Smooth muscle cell (in vitro differentiated cells): ENCODE measurements at regions not wholly inside any gene's neighbourhood (a gene's known extent, or its start where the extent isn't known, plus 50 kb on each side); places are given as distances from the start of the nearest gene placed in this dataset.

Experiments used
- DNase-seq: peaks from one replicate; lab custom pipeline; 2025; ENCODE audit not compliant: unreplicated experiment; lab: John Stamatoyannopoulos, UW
- H2AFZ ChIP-seq: fragments of 200-600 bp; sonication (generic); 2 replicates; pipeline ENCODE4 v1.6.0; 2016; ENCODE audit warnings: antibody characterized with exemption, low read depth, mild to moderate bottlenecking
- H3F3A ChIP-seq: fragments of 200-600 bp; sonication (generic); 2 replicates; pipeline ENCODE4 v1.6.0; 2017; ENCODE audit warnings: antibody characterized with exemption, low read depth
- H3K27ac ChIP-seq: fragments of 200-600 bp; sonication (generic); 2 replicates; pipeline ENCODE4 v1.5.1; 2016; ENCODE audit warnings: low read depth, mild to moderate bottlenecking
- H3K27me3 ChIP-seq: fragments of 200-600 bp; sonication (generic); 2 replicates; pipeline ENCODE4 v1.6.1; 2016; ENCODE audit warnings: low read depth, mild to moderate bottlenecking
- H3K36me3 ChIP-seq: fragments of 200-600 bp; sonication (generic); 2 replicates; pipeline ENCODE4 v1.5.1; 2016; ENCODE audit warnings: low read depth
- H3K4me1 ChIP-seq: fragments of 200-600 bp; sonication (generic); 2 replicates; pipeline ENCODE4 v1.5.1; 2016; ENCODE audit warnings: low read depth
- H3K4me2 ChIP-seq: fragments of 200-600 bp; sonication (generic); 2 replicates; pipeline ENCODE4 v1.6.0; 2016; ENCODE audit warnings: mild to moderate bottlenecking
- H3K4me3 ChIP-seq: fragments of 200-600 bp; sonication (generic); 2 replicates; pipeline ENCODE4 v1.5.1; 2016; ENCODE audit warnings: mild to moderate bottlenecking
- H3K79me2 ChIP-seq: fragments of 200-600 bp; sonication (generic); 2 replicates; pipeline ENCODE4 v1.6.0; 2016; ENCODE audit warnings: low read depth, mild to moderate bottlenecking
- H3K9ac ChIP-seq: fragments of 200-600 bp; sonication (generic); 2 replicates; pipeline ENCODE4 v1.6.0; 2016; ENCODE audit warnings: low read depth
- H3K9me3 ChIP-seq: fragments of 200-600 bp; sonication (generic); replicated peaks from 2 replicates; pipeline ENCODE4 v1.5.1; 2016; ENCODE audit warnings: low read depth
- H4K20me1 ChIP-seq: fragments of 200-600 bp; sonication (generic); 2 replicates; pipeline ENCODE4 v1.6.0; 2016; ENCODE audit warnings: low read depth
- WGBS: methylation state at CpG from one replicate; pipeline ENCODE4 v1.1.7; 2016; ENCODE audit warnings: low lambda C conversion rate; 5-methylcytosine and 5-hydroxymethylcytosine counted together
- TF ChIP-seq, protein P1 (sequence below): fragments of 200-600 bp; sonication (generic); IDR thresholded peaks from 2 replicates; pipeline ENCODE4 v1.5.1; 2017; ENCODE audit warnings: borderline replicate concordance, mild to moderate bottlenecking, antibody characterized with exemption; ENCODE audit not compliant: insufficient read depth, poor library complexity, severe bottlenecking

DNA sequence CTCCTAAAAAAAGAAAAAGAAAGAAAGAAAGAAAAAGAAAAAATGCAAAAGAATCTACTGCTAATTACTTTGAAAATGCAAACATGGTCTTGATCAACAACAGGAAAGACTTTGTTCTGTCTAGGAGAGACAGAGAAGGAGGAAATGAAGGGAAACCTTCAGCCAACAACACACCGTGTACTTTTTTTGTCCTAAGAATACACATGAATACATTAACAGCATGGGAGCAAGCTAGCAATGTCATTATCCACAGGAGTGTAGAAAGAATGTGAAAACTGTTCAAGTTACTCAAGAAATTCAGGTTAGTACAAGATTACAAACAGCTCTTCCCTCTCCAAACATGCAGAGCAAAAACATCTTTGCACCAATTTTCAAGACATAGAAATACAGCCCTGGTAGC lies 326.3 kb downstream of the UBE3D start:
- Histone ChIP-seq H3K4me3 (no peak overlapping the region), H3F3A (no peaks in the 10 kb centered on the region), H3K9ac (no peak overlapping the region), H2AFZ (peak overlapping the region; percentile 54), H3K79me2 (no peaks in the 10 kb centered on the region), H3K4me1 (peaks cover 59% of the 10 kb centered on the region), H4K20me1 (no peaks in the 10 kb centered on the region), H3K9me3 (no peaks in the 10 kb centered on the region), H3K36me3 (no peaks in the 10 kb centered on the region), H3K4me2 (no peak overlapping the region), H3K27ac (no peak overlapping the region), H3K27me3 (no peaks in the 10 kb centered on the region)
- DNase-seq, result no peak
- 10% methylated on average over 1 of the region's 1 CpG for WGBS
- TF ChIP-seq, protein P1, sequence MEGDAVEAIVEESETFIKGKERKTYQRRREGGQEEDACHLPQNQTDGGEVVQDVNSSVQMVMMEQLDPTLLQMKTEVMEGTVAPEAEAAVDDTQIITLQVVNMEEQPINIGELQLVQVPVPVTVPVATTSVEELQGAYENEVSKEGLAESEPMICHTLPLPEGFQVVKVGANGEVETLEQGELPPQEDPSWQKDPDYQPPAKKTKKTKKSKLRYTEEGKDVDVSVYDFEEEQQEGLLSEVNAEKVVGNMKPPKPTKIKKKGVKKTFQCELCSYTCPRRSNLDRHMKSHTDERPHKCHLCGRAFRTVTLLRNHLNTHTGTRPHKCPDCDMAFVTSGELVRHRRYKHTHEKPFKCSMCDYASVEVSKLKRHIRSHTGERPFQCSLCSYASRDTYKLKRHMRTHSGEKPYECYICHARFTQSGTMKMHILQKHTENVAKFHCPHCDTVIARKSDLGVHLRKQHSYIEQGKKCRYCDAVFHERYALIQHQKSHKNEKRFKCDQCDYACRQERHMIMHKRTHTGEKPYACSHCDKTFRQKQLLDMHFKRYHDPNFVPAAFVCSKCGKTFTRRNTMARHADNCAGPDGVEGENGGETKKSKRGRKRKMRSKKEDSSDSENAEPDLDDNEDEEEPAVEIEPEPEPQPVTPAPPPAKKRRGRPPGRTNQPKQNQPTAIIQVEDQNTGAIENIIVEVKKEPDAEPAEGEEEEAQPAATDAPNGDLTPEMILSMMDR, result no peak

DNA sequence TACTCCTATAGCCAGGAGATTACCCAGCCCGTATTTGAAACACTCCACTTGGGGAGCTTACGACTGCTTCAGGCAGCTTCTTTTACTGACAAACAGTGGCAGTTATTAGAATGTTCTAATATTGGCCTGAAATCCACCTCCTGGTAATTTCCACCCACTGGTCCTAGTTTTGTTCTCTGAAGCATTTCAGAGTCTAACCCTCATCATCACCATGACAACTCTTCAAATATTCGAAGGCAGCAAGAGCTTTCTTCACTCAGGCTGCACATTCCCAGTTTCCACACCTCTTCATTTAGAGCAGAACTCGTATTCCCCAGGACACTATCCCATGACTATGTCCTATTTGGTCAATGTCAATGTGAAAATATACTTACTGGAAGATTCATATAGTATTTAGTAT lies 325.6 kb downstream of the UBE3D start:
- no peak overlapping the region for H3K4me3 ChIP-seq
- H3K4me2 ChIP-seq, result no peak overlapping the region
- no peak overlapping the region for H3K9ac ChIP-seq
- H3K27me3 ChIP-seq, result no peaks in the 10 kb centered on the region
- no peak overlapping the region for H3K27ac ChIP-seq
- no peaks in the 10 kb centered on the region for H3K79me2 ChIP-seq
- no peaks in the 10 kb centered on the region for H4K20me1 ChIP-seq
- H3K36me3 ChIP-seq, result no peaks in the 10 kb centered on the region
- H3K4me1 ChIP-seq, result peaks cover 59% of the 10 kb centered on the region
- 85% methylated on average over 4 of the region's 4 CpGs for WGBS
- TF ChIP-seq, protein P1, result no peak
- no peaks in the 10 kb centered on the region for H3F3A ChIP-seq
- no peak overlapping the region for H2AFZ ChIP-seq
- no peak for DNase-seq
- no peaks in the 10 kb centered on the region for H3K9me3 ChIP-seq

DNA sequence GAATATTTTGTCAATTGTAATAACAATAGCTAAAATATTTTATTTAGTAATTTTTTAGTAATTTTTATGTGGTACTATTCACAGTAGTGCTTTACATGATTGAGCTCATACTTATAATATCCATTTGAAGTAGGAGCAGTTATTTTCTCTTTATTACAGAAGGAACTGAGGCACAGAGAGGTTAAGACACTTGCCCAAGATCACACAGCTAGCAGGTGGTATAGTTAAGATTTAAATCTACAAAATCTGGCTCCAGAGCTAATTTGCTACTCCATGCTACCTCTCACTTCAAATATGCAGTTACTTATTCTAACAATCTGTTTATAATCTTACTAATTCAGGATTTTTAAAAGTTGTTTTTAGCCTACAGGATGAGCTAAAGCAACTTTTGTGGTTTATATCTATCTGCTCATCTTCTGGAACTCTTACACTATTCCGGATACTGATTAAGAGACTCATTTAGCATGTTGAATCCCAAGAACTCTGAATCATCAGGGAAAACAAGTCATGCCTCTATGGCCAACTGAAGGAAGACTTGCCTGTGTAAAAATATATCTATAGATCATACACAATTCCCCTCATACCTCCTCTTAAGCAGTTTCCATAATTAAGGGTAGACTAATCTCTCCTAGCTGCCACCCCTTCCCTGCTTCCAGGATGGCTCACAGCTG lies 324.2 kb downstream of the UBE3D start:
- no peak for DNase-seq
- Histone ChIP-seq H3K4me3 (no peak overlapping the region), H3K9ac (no peak overlapping the region), H3K36me3 (no peaks in the 10 kb centered on the region), H4K20me1 (no peaks in the 10 kb centered on the region), H3K9me3 (no peaks in the 10 kb centered on the region), H3K79me2 (no peaks in the 10 kb centered on the region), H3F3A (no peaks in the 10 kb centered on the region), H3K27ac (no peak overlapping the region), H3K4me1 (peaks cover 59% of the 10 kb centered on the region), H3K4me2 (no peak overlapping the region), H3K27me3 (no peaks in the 10 kb centered on the region), H2AFZ (no peak overlapping the region)
- TF ChIP-seq, protein P1, result no peak
- WGBS, result 52% methylated on average over 1 of the region's 1 CpG

DNA sequence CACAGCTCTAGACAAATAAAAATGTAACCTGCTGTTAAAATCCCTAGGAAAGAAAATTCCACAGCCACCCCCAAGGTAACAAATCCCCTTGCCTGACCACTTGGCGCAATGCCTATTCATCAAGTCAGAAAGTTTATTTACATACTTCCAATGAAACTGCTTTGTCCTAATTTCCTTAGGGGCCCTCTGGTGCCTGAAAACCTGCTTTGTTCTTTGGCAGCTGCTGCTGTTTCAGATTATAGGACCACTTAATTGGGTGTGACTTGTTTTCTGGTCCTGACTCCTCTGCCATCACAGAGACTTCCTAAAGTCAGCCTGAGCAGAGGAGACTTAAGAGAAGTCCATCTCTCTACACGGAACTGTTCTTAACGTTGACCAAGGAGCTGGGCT lies 323.6 kb downstream of the UBE3D start:
- Histone ChIP-seq H3K36me3 (no peaks in the 10 kb centered on the region), H3K27me3 (no peaks in the 10 kb centered on the region), H3F3A (no peaks in the 10 kb centered on the region), H3K79me2 (no peaks in the 10 kb centered on the region), H3K9me3 (no peaks in the 10 kb centered on the region), H3K4me1 (peaks cover 58% of the 10 kb centered on the region), H3K4me2 (no peak overlapping the region), H3K9ac (no peak overlapping the region), H2AFZ (no peak overlapping the region), H4K20me1 (no peaks in the 10 kb centered on the region), H3K4me3 (no peak overlapping the region), H3K27ac (no peak overlapping the region)
- no peak for DNase-seq
- TF ChIP-seq, protein P1, result no peak
- 84% methylated on average over 3 of the region's 3 CpGs for WGBS
